WTC11 (cell line): ENCODE measurements at regions not wholly inside any gene's neighbourhood (a gene's known extent, or its start where the extent isn't known, plus 50 kb on each side); places are given as distances from the start of the nearest gene placed in this dataset.

ENCODE experiments used
- ATAC-seq: fragments of 200-7000 bp; cut with Tn5 transposase; 2 replicates; pipeline ENCODE4 v1.10.0; 2021; ENCODE audit warnings: mild to moderate bottlenecking, moderate library complexity
- CTCF ChIA-PET: fragments of 300-600 bp; sonication (Branson Sonifier 250); formaldehyde crosslinking; loops from one replicate; lab custom pipeline; 2021; ENCODE audit warnings: antibody characterized with exemption; lab: Charles Lee
- POLR2A ChIA-PET: fragments of 350-600 bp; sonication (Branson Sonifier 250); formaldehyde crosslinking; loops from one replicate; lab custom pipeline; 2021; ENCODE audit warnings: antibody characterized with exemption; lab: Charles Lee
- DNase-seq: peaks from one replicate; pipeline ENCODE4 v3.0.0; 2021; ENCODE audit warnings: low spot score
- H3K27ac Mint-ChIP-seq: 2 replicates; pipeline ENCODE4 v1.8.0; 2021; ENCODE audit warnings: mixed read lengths
- H3K27me3 Mint-ChIP-seq: 2 replicates; pipeline ENCODE4 v1.8.0; 2021; ENCODE audit warnings: low read depth, mild to moderate bottlenecking, moderate library complexity, mixed read lengths
- H3K36me3 Mint-ChIP-seq: 2 replicates; pipeline ENCODE4 v1.8.0; 2021; ENCODE audit warnings: mixed read lengths
- H3K4me1 Mint-ChIP-seq: 2 replicates; pipeline ENCODE4 v1.8.0; 2022; ENCODE audit warnings: mixed read lengths
- H3K4me3 Mint-ChIP-seq: 2 replicates; pipeline ENCODE4 v1.8.0; 2021; ENCODE audit warnings: mild to moderate bottlenecking, moderate library complexity, mixed read lengths
- H3K9me3 Mint-ChIP-seq: 2 replicates; pipeline ENCODE4 v1.8.0; 2021; ENCODE audit warnings: mixed read lengths
- ATF3 ChIP-seq: sonication (generic); formaldehyde crosslinking; conservative IDR thresholded peaks from 2 replicates; pipeline ENCODE4 v1.8.1; 2022; ENCODE audit warnings: mild to moderate bottlenecking, missing genetic modification reagents
- E2F5 ChIP-seq: sonication (generic); formaldehyde crosslinking; IDR thresholded peaks from 2 replicates; pipeline ENCODE4 v1.8.1; 2022; ENCODE audit warnings: mild to moderate bottlenecking, moderate library complexity, missing genetic modification reagents
- EMX1 ChIP-seq: fragments of 250-450 bp; sonication (Bioruptor Pico); IDR thresholded peaks from 2 replicates; pipeline ENCODE4 v1.8.0; 2021; ENCODE audit warnings: mild to moderate bottlenecking
- FOXP4 ChIP-seq: sonication (generic); formaldehyde crosslinking; IDR thresholded peaks from 2 replicates; pipeline ENCODE4 v1.8.0; 2022; ENCODE audit warnings: mild to moderate bottlenecking, missing genetic modification reagents
- GABPB1 ChIP-seq: sonication (generic); formaldehyde crosslinking; IDR thresholded peaks from 2 replicates; pipeline ENCODE4 v1.8.1; 2023; ENCODE audit warnings: mild to moderate bottlenecking, missing genetic modification reagents
- HMGXB4 ChIP-seq: sonication (generic); formaldehyde crosslinking; IDR thresholded peaks from 2 replicates; pipeline ENCODE4 v1.8.1; 2023; ENCODE audit warnings: mild to moderate bottlenecking, moderate library complexity, missing genetic modification reagents
- JUN ChIP-seq: sonication (generic); formaldehyde crosslinking; IDR thresholded peaks from 2 replicates; pipeline ENCODE4 v1.8.0; 2023; ENCODE audit warnings: mild to moderate bottlenecking, missing genetic modification reagents
- NFATC4 ChIP-seq: fragments of 250-450 bp; sonication (Bioruptor Pico); IDR thresholded peaks from 2 replicates; pipeline ENCODE4 v1.9.0; 2021; ENCODE audit warnings: mild to moderate bottlenecking
- NFYB ChIP-seq: sonication (generic); formaldehyde crosslinking; conservative IDR thresholded peaks from 2 replicates; pipeline ENCODE4 v1.8.0; 2022; ENCODE audit warnings: low read depth, missing genetic modification reagents
- PRDM15 ChIP-seq: sonication (generic); formaldehyde crosslinking; IDR thresholded peaks from 2 replicates; pipeline ENCODE4 v1.8.0; 2022; ENCODE audit warnings: missing genetic modification reagents
- PREB ChIP-seq: sonication (generic); formaldehyde crosslinking; IDR thresholded peaks from 2 replicates; pipeline ENCODE4 v1.8.1; 2022; ENCODE audit warnings: mild to moderate bottlenecking, missing genetic modification reagents, moderate library complexity, borderline replicate concordance
- RELA ChIP-seq: sonication (generic); formaldehyde crosslinking; IDR thresholded peaks from 2 replicates; pipeline ENCODE4 v1.8.1; 2022; ENCODE audit warnings: missing genetic modification reagents, mild to moderate bottlenecking, borderline replicate concordance
- USF2 ChIP-seq: sonication (generic); formaldehyde crosslinking; IDR thresholded peaks from 2 replicates; pipeline ENCODE4 v1.8.1; 2023; ENCODE audit warnings: mild to moderate bottlenecking, missing genetic modification reagents, moderate library complexity
- ZNF219 ChIP-seq: sonication (generic); formaldehyde crosslinking; IDR thresholded peaks from 2 replicates; pipeline ENCODE4 v1.8.0; 2023; ENCODE audit warnings: missing genetic modification reagents, mild to moderate bottlenecking, borderline replicate concordance
- ZNF232 ChIP-seq: sonication (generic); formaldehyde crosslinking; IDR thresholded peaks from 2 replicates; pipeline ENCODE4 v1.8.0; 2022; ENCODE audit warnings: mild to moderate bottlenecking, missing genetic modification reagents
- ZNF281 ChIP-seq: sonication (generic); formaldehyde crosslinking; IDR thresholded peaks from 2 replicates; pipeline ENCODE4 v1.8.0; 2023; ENCODE audit warnings: mild to moderate bottlenecking, missing genetic modification reagents

- CTCF ChIA-PET: interaction anchor here (1.4 kb wide), 1 partner anchor 16 kb away, joined by 3 read pairs; no protein-coding TSS in a partner anchor
- POLR2A ChIA-PET: interaction anchor here (0.6 kb wide), 1 partner anchor 99 kb away, joined by 3 read pairs; no protein-coding TSS in a partner anchor
- TF ChIP-seq PRDM15 (no peak), PREB (CRISPR knock-in tag) (no peak), EMX1 (no peak), ATF3 (no peak), ZNF232 (CRISPR knock-in tag) (no peak), NFATC4 (CRISPR knock-in tag) (no peak), ZNF219 (CRISPR knock-in tag) (no peak), RELA (CRISPR knock-in tag) (no peak), JUN (no peak), USF2 (CRISPR knock-in tag) (no peak), ZNF281 (CRISPR knock-in tag) (no peak), HMGXB4 (no peak), FOXP4 (no peak), E2F5 (CRISPR knock-in tag) (no peak), GABPB1 (CRISPR knock-in tag) (no peak), NFYB (CRISPR knock-in tag) (no peak)
- H3K9me3 Mint-ChIP-seq: peaks cover 12% of the 10 kb centered on the region
- no peaks in the 10 kb centered on the region for H3K27me3 Mint-ChIP-seq
- peaks cover 16% of the 10 kb centered on the region for H3K4me1 Mint-ChIP-seq
- DNase-seq (no peak), ATAC-seq (no peak)
- H3K36me3 Mint-ChIP-seq: 0 out of 2 replicates have a peak, but pooled peaks cover 2% of the 10 kb centered on the region
- H3K27ac Mint-ChIP-seq: no peak overlapping the region
- H3K4me3 Mint-ChIP-seq: no peak overlapping the region
These were observed 91.9 kb downstream of the FOXF2 start for GRCh38 chr6:1481286-1481685.
